GM12864 (cell line): ENCODE measurements at regions not wholly inside any gene's neighbourhood (a gene's known extent, or its start where the extent isn't known, plus 50 kb on each side); places are given as distances from the start of the nearest gene placed in this dataset.

ENCODE experiments used
- DNase-seq: peaks from one replicate; pipeline ENCODE4 v3.0.0-alpha.2; 2011; ENCODE audit warnings: low read depth
- H3K4me3 ChIP-seq: 2 replicates; pipeline ENCODE4 v1.5.1; 2011; ENCODE audit warnings: mild to moderate bottlenecking, low read depth, low read length, control low read depth
- TF ChIP-seq, protein P1 (sequence below): IDR thresholded peaks from 2 replicates; pipeline ENCODE4 v1.5.1; 2011; ENCODE audit warnings: low read depth, mild to moderate bottlenecking, moderate library complexity, low read length, control low read depth, inconsistent platforms; ENCODE audit errors: missing control alignments

DNA sequence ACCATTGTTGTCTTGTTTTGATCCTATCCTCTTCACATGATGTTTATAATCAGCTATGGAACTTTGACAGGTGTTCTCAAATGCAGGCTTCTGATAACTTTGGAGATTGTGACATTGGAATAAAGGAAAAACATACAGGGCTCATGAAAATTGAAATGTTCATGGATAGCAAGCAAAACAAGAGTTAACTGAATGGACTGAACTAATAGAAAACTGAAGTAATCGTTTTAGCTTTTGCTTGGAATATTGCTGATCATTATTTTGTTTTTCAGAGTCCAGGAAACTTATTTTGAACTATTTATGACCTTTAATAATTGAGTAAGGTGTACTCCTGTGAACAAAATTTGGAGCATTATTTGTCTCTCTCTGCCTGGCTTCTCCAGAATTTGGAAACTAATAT, 436.7 kb upstream of the CDH9 start:
- no peak for DNase-seq
- TF ChIP-seq, protein P1, sequence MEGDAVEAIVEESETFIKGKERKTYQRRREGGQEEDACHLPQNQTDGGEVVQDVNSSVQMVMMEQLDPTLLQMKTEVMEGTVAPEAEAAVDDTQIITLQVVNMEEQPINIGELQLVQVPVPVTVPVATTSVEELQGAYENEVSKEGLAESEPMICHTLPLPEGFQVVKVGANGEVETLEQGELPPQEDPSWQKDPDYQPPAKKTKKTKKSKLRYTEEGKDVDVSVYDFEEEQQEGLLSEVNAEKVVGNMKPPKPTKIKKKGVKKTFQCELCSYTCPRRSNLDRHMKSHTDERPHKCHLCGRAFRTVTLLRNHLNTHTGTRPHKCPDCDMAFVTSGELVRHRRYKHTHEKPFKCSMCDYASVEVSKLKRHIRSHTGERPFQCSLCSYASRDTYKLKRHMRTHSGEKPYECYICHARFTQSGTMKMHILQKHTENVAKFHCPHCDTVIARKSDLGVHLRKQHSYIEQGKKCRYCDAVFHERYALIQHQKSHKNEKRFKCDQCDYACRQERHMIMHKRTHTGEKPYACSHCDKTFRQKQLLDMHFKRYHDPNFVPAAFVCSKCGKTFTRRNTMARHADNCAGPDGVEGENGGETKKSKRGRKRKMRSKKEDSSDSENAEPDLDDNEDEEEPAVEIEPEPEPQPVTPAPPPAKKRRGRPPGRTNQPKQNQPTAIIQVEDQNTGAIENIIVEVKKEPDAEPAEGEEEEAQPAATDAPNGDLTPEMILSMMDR: no peak
- H3K4me3 ChIP-seq: no peak overlapping the region

DNA sequence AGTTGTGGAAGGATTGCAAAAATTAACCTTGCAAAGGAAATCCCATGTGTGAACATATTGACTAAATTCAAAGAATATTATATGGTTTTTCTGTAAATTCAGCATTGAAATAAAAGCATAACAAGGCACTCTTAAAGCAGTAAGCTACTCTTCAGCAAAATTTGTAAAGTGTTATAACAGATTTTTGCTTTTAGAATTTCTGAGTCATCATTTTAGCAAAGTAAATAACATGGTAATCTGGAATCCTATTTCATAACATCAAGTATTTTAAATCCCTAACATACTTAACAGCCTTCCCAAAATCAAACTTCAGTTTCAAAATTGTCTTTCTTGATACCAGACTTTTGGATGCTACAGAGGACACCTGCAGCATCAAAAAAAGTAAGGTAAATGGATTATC, 436.0 kb upstream of the CDH9 start:
- no peak for DNase-seq
- TF ChIP-seq, protein P1: no peak
- H3K4me3 ChIP-seq: no peak overlapping the region

DNA sequence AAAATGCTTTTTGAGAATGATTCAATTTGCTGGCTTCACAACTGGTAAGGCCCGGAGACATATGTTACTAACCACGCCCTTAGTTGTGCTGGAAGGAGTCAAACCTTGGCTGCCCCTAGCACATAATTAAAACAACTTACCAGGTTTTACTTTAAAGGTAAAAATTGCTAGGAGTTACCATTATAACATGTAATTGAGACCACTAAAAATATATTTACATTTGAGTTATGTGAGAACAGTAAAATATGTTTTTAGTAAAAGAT, 435.6 kb upstream of the CDH9 start:
- no peak overlapping the region; the same call in 1 of the 2 replicates for H3K4me3 ChIP-seq
- DNase-seq: no peak
- TF ChIP-seq, protein P1: no peak

DNA sequence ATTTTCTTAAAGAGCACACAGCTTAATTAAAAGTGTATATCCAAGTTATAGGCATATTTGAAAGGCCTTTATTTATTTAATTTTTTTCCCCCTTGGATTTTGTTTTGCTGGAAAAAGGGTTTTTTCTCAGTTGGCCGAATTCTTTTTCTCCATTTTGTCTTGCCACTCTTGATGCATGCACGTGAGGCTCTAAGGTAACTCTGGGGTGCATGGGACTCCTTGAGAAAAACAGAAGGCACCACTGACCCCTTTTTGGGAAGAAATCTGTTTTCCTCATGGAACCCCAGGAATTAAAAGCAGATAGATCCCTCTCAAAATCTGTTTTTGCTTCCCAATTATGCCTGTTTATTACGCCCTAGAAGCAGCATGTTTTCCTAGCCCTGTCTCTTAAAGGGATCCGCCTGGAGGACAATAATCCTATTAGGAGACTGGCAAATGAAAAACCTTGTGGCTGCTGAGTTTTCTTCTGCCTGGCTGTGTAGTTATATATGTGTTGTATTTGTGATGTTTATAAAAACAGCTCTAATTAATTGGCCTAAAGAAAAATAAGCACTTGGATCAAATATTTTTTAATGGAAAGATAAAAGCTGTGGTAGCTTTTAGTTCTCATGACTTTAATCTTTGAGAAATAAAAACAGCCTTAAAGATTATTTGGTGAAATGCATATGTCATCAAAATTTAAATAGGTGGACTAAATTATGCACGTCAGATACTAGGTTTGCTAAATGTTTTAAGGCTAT, 435.1 kb upstream of the CDH9 start:
- TF ChIP-seq, protein P1: no peak
- peak overlapping the region; percentile 46; the same call in 1 of the 2 replicates for H3K4me3 ChIP-seq
- DNase-seq: no peak

DNA sequence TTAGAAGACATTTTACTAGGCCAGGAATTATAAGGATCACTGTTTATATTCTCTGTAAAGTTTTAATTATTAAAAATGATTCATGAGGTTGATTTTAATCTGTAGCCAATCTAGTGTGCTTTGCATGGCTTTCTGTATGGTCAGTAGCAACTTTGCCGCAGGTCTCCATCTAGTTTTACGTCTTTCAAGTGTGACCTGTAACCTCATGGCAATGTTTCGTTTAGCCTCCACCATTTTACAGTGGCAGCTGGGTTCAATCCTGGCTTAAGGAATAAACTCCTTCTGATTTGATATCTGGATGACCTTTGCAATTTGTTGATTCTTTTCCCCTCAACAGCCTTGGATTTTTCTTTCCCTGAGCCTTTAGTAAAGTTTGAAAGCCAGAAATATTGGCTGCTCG, 434.5 kb upstream of the CDH9 start:
- H3K4me3 ChIP-seq: peak overlapping the region; percentile 46
- no peak for DNase-seq
- TF ChIP-seq, protein P1: no peak

DNA sequence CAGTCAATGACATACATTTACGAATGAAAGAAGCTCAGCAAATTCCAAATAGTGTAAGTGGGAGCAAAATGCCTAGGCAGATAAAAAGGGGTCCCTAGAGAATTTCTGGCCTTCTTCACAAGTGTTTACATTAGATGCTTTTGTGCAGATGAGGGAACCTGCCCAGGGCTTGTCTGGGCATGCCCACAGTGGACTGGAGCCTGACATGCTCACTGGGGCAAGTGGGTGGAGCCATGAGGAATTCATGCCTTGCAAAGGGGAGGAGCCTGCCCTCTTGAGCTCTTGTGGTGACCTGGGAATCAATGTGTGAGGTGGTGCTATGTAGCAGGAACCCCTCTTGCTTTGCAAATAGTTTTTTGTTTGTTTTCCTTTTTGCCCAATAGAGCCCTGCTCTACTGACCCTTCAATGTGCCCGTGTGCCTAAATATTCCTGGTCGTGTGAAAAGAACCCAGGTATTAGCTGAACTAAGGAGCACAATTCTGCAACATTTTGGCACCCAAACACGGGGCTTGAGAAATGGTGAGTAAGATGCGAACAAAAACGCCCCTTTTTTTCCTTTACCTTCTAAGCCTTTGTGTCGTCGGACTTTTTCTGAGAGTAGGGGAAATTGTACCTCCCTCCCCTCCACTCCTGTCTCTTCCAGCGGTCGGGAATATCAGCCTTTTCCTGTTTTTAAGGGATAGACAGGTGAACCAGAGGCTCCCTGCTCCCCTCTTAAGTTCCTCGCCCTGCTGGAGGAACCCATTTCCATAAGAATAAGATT, 433.8 kb upstream of the CDH9 start:
- peak overlapping the region; percentile 46 for H3K4me3 ChIP-seq
- peak; percentile 38 for DNase-seq
- TF ChIP-seq, protein P1: no peak
